ENCODE measurements at regions not wholly inside any gene's neighbourhood (a gene's known extent, or its start where the extent isn't known, plus 50 kb on each side); places are given as distances from the start of the nearest gene placed in this dataset.

DNA sequence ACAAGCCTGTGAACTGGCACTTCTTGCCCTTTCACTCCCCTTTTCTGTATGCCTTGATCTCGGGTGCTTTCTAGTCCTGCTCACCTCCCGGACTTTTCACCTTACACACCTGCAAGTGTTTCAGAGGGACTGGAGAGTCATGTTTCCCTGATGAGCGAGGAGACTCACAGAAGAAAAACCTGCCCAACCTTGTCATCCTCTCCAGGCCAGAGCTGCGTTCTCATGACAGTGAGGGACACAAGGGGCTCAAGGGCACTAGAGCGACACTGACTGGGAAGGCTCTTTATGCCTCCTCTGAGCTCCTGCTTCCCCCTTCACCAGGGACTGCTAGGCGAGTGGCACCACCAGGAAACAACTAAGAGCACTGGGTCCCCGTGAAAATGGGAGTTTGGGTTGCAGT is 376.9 kb upstream of the RPS23 start:
- no peaks in the 10 kb centered on the region for H3K36me3 Mint-ChIP-seq (ENCODE audit: low read depth)
- H3K27me3 Mint-ChIP-seq (ENCODE audit: low read depth): no peaks in the 10 kb centered on the region
- no peak for TF ChIP-seq CTCF (conservative IDR thresholded peaks at IDR 0.05)
- DNase-seq (ENCODE audit: low read depth, low spot score): no peak
- peaks cover 4% of the 10 kb centered on the region for H3K4me1 Mint-ChIP-seq
- H3K9me3 Mint-ChIP-seq: peaks cover 3% of the 10 kb centered on the region
- no peak overlapping the region for H3K4me3 Mint-ChIP-seq
- no peak overlapping the region for H3K27ac Mint-ChIP-seq (ENCODE audit: unreplicated experiment)

- peaks cover 3% of the 10 kb centered on the region for H3K9me3 Mint-ChIP-seq
- TF ChIP-seq CTCF (conservative IDR thresholded peaks at IDR 0.05): no peak
- H3K4me3 Mint-ChIP-seq: no peak overlapping the region
- peaks cover 8% of the 10 kb centered on the region for H3K4me1 Mint-ChIP-seq
- no peak for DNase-seq (ENCODE audit: low read depth, low spot score)
- H3K27ac Mint-ChIP-seq (ENCODE audit: unreplicated experiment): no peak overlapping the region
- H3K36me3 Mint-ChIP-seq (ENCODE audit: low read depth): no peaks in the 10 kb centered on the region
- no peaks in the 10 kb centered on the region for H3K27me3 Mint-ChIP-seq (ENCODE audit: low read depth)
Observed at GRCh38 chr5:82649943-82650342, 371.8 kb upstream of the RPS23 start.

DNA sequence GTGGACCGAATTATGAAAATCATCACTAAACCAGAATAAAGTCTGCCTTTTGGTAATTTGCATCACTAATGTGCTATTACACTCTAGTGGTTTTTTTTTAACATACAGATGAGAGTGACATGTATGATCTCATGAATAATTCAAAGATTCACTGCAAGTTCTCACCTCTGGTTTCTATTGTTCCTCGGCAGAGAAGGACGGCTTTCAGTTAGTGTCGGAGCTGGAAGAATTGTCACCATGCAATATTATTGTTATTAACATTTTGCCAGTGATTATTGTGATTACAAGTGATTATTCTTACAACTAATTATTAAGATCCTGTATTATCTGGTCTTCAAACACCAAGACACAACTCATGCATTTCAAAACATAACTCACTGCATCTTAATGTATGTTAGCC is 366.6 kb upstream of the RPS23 start:
- peaks cover 28% of the 10 kb centered on the region for H3K4me1 Mint-ChIP-seq
- H3K27ac Mint-ChIP-seq (ENCODE audit: unreplicated experiment): no peak overlapping the region
- no peak overlapping the region for H3K4me3 Mint-ChIP-seq
- no peaks in the 10 kb centered on the region for H3K27me3 Mint-ChIP-seq (ENCODE audit: low read depth)
- no peak for DNase-seq (ENCODE audit: low read depth, low spot score)
- H3K36me3 Mint-ChIP-seq (ENCODE audit: low read depth): no peaks in the 10 kb centered on the region
- no peak for TF ChIP-seq CTCF (conservative IDR thresholded peaks at IDR 0.05)
- H3K9me3 Mint-ChIP-seq: no peaks in the 10 kb centered on the region

- H3K4me1 Mint-ChIP-seq: peaks cover 28% of the 10 kb centered on the region
- no peak overlapping the region for H3K4me3 Mint-ChIP-seq
- DNase-seq (ENCODE audit: low read depth, low spot score): no peak
- no peaks in the 10 kb centered on the region for H3K27me3 Mint-ChIP-seq (ENCODE audit: low read depth)
- no peak for TF ChIP-seq CTCF (conservative IDR thresholded peaks at IDR 0.05)
- H3K36me3 Mint-ChIP-seq (ENCODE audit: low read depth): no peaks in the 10 kb centered on the region
- no peaks in the 10 kb centered on the region for H3K9me3 Mint-ChIP-seq
- no peak overlapping the region for H3K27ac Mint-ChIP-seq (ENCODE audit: unreplicated experiment)
Observed at GRCh38 chr5:82644229-82644628, 366.1 kb upstream of the RPS23 start.

- TF ChIP-seq CTCF (conservative IDR thresholded peaks at IDR 0.05): no peak
- peaks cover 35% of the 10 kb centered on the region for H3K4me1 Mint-ChIP-seq
- H3K9me3 Mint-ChIP-seq: no peaks in the 10 kb centered on the region
- no peak overlapping the region for H3K27ac Mint-ChIP-seq (ENCODE audit: unreplicated experiment)
- no peaks in the 10 kb centered on the region for H3K27me3 Mint-ChIP-seq (ENCODE audit: low read depth)
- H3K4me3 Mint-ChIP-seq: no peak overlapping the region
- DNase-seq (ENCODE audit: low read depth, low spot score): no peak
- H3K36me3 Mint-ChIP-seq (ENCODE audit: low read depth): no peaks in the 10 kb centered on the region
Observed at GRCh38 chr5:82642313-82642712, 364.2 kb upstream of the RPS23 start.

All from neural crest cell (in vitro differentiated cells).